ENCODE measurements at regions not wholly inside any gene's neighbourhood (a gene's known extent, or its start where the extent isn't known, plus 50 kb on each side); places are given as distances from the start of the nearest gene placed in this dataset.

- no peak for DNase-seq
These were observed 435.4 kb downstream of the IRS1 start for GRCh38 chr2:226364217-226364616.

GRCh38 chr2:226362980-226363379, 436.6 kb downstream of the IRS1 start:
- no peak for DNase-seq

GRCh38 chr2:226360658-226361057, 439.0 kb downstream of the IRS1 start:
- no peak for DNase-seq

- no peak for DNase-seq
These were observed 440.9 kb downstream of the IRS1 start for GRCh38 chr2:226358688-226359087.

- DNase-seq, result no peak
These were observed 441.8 kb downstream of the IRS1 start for GRCh38 chr2:226357816-226358215.

DNA sequence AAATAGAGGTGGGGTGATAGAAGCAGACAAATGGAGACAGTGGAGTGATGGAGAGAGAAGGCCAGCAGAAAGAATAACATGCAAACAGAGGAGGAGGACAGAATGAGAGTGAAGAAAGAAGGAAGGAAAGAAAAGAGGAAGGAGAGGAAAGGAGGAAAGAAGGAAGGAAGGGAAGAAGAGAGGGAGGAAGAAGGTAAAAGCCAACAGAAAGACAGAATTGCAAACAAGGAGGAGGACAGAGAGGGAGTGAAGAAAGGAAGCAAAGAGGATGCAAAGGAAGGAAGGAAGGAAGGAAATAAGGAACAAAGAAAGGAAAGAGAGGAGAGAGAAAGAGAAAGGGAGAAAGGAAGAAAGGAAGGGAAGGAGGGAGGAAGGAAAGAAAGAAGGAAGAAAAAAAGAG, 444.0 kb downstream of the IRS1 start:
- no peak for DNase-seq

DNA sequence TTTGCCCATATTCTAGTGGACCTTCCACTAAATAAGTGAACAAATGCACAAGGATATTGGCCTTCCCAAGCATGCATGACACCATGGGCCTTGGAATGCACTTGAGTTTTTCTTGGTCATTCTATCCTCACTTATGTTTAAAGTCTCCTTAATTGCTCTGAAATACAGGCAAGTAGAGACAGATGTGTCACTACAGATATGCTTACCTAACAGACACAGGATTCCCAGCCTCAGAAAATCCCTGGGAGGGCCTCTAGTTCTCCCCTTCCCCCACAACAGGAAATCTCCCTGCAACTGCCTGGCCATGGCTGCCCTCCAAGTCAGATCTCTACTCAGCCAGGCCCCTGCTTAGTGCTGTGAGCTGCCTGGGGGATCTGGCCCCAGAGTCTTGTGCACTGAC, 445.2 kb downstream of the IRS1 start:
- DNase-seq, result no peak

DNA sequence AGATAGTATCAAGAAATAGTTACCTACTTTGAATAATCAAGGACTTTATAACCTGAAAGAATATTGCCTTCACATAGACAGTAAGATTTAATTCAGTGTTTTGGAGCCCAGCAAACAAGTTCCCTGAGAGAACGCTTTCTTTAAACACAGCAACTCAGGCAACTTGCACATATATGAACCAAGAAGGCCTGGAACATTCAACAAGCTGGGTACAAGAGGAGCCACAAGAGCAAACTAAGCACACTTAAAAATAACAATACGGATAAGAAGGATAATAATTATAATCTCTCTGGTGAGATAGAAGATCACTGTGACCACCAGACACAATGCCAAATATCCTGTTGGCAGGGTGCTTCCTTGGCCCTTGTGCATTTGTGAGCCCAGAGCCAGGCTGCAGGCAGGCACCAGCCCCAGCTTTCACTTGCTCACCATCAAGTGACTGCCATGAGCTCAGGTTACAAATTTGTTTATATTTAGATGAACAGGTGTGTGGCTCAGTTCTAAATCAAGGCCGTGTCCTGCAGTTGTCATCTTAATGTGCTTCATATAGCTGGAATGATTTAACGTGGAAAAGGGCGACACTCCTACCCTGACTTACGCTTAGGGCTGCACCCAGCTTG, 446.6 kb downstream of the IRS1 start:
- DNase-seq, result no peak

- DNase-seq, result no peak
These were observed 447.9 kb downstream of the IRS1 start for GRCh38 chr2:226351711-226352110.

DNA sequence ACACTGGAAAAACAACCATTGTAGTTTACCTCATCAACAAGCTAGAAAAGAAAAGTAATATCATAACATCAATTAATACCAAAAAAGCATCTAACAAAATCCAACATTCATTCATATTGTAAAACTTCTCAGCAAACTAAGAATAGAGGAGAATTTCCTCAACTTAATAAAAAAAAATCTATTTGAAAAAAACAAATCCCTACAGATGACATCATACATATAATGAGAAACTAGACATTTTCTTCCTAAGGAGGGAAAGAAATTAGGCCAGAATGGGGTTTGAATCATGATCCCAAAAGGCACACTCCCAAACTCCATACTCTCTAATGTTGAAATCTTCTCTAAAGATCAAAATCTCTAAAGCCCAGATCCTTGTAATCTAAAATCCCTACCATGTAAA, 460.0 kb downstream of the IRS1 start:
- no peak for DNase-seq

GRCh38 chr2:226338825-226339224, 460.8 kb downstream of the IRS1 start:
- no peak for DNase-seq

GRCh38 chr2:226337941-226338600, 461.5 kb downstream of the IRS1 start:
- no peak for DNase-seq

GRCh38 chr2:226336283-226336682, 463.3 kb downstream of the IRS1 start:
- no peak for DNase-seq

DNA sequence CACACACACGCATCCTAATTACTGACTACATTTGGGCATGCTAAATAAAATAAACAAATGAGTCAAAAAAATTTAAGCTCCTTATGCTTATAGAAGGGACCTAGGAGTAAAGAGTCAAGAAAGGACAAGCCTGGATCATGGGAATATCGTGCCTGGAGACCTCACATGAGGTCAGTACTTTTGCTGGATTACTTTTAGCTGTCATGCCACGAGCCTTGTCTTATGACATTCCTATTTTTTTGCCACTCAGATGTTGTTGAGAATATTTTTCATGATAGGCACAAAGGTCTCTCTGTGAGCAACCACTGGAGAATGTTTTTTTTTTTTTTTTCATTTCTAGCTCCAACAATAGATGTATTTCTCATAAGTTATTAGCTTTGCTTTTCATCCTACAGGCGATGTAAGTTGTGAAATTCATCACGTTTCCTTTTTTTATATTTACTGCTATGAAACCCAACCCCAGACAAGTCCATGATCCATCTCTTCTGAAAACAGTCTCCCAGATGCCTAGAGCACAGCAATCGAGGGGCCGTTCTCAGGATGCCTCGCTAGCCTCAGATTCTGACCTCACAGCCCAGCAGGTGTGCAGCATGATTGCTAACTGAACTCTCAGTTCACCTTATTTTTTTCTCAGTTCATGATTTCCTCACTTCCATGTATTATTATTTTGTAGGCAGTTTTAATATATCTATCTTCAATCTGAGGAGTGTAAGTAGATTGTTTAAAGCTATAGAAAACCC, 464.5 kb downstream of the IRS1 start:
- no peak for DNase-seq

- no peak for DNase-seq
These were observed 466.2 kb downstream of the IRS1 start for GRCh38 chr2:226333388-226333787.

GRCh38 chr2:226330206-226330605, 469.4 kb downstream of the IRS1 start:
- no peak for DNase-seq

GRCh38 chr2:226329180-226329579, 470.4 kb downstream of the IRS1 start:
- no peak for DNase-seq

GRCh38 chr2:226327830-226328229, 471.8 kb downstream of the IRS1 start:
- DNase-seq, result no peak

- DNase-seq, result no peak
These were observed 474.1 kb downstream of the IRS1 start for GRCh38 chr2:226325526-226325925.

DNA sequence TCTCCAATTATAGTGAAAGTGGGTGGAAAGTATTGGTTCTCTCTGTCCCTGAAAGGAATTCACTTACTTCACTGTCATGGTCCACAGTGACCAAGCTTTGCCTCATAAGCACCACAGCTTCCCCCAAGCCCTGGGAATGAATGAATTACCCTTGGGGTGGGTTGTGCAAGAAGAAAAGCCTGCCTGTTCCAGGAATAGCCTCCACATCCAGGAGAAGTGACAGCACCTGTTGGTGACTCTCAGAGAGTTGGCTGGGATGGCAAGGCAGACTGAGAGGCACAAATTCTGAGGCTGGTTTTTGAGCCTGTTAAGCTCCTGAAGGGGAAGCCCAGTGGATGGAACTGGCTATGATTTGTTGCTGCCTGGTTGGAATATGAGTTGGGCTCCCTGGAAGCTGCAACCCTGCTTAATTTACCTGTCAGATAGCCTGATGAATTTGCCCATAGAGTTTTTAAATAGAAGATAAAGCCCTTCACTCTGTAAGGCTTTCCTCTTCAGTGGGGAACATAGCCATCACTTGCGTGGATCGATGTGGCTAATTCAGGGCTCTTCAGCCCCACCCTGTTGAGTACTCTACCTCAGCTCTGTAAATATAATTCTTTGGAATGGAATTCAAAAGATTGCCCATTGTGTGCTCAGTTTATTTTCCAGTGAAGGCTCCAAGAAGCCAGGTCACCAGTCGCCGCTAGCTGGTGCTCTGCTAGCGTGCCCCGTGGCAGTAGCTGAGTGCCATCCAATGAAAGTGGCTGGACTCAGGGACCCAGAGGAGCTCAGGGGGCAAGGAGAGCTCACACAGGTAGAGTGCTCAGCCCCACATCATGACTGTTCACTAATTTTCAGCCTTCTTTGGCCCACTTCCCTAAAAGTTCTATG, 479.3 kb downstream of the IRS1 start:
- DNase-seq, result no peak

- no peak for DNase-seq
These were observed 481.6 kb downstream of the IRS1 start for GRCh38 chr2:226317970-226318369.

GRCh38 chr2:226313060-226313459, 486.6 kb downstream of the IRS1 start:
- DNase-seq, result no peak

- DNase-seq, result no peak
These were observed 487.5 kb downstream of the IRS1 start for GRCh38 chr2:226312155-226312554.

Data from activated effector memory CD4-positive, alpha-beta T cell treated with Interleukin-2 at 50 U/mL for 16 hours (primary cell).